ENCODE measurements at regions not wholly inside any gene's neighbourhood (a gene's known extent, or its start where the extent isn't known, plus 50 kb on each side); places are given as distances from the start of the nearest gene placed in this dataset.
A peak's percentile ranks its signal among the peaks of the same experiment; 100 is the strongest.

DNA sequence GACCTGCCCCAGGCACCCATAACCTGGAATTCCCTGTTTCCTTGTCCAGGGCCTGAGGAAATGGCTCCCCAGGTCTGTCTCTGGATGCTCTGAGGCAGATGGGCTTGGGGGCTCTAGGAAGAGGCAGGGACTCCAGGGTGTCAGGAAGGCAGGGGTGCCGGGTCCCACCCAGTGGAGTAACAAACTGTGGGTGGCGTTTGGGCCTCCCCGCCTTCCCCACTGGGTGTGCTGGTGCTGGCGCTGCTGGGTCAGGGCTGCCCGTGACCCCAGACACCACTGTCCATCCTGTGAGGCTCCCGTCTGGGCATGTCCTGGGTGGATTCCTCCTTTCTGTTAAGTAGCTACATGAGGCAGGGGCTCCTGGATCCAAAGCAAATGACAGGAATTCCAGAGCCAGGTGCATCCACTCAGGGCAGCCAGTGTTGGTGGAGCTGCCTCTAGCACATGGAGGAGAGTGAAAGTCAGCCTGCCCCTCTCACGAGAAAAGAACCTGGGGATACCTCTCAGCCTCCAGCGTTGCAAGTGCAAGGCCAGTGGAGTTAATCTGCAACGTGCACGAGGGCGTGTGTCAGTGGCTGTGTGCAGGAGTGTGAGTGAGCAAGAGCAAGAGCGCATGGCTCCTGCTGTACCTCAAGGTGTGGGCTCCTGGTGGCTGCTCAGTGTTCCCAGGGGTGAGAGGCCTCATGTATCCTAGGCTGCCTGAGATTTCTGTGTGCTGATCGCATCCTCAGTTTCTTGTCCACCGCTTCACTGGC lies 403.1 kb downstream of the TMEM121 start:
- no peak for TF ChIP-seq POLR2AphosphoS5 (IDR thresholded peaks at IDR 0.05)
- TF ChIP-seq EP300 (IDR thresholded peaks at IDR 0.05): no peak
- no peak for TF ChIP-seq POLR2A (IDR thresholded peaks at IDR 0.05)
- TF ChIP-seq, protein P1, sequence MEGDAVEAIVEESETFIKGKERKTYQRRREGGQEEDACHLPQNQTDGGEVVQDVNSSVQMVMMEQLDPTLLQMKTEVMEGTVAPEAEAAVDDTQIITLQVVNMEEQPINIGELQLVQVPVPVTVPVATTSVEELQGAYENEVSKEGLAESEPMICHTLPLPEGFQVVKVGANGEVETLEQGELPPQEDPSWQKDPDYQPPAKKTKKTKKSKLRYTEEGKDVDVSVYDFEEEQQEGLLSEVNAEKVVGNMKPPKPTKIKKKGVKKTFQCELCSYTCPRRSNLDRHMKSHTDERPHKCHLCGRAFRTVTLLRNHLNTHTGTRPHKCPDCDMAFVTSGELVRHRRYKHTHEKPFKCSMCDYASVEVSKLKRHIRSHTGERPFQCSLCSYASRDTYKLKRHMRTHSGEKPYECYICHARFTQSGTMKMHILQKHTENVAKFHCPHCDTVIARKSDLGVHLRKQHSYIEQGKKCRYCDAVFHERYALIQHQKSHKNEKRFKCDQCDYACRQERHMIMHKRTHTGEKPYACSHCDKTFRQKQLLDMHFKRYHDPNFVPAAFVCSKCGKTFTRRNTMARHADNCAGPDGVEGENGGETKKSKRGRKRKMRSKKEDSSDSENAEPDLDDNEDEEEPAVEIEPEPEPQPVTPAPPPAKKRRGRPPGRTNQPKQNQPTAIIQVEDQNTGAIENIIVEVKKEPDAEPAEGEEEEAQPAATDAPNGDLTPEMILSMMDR (IDR thresholded peaks at IDR 0.05): no peak
- H3K27ac ChIP-seq: no peak overlapping the region
- no peaks in the 10 kb centered on the region for H3K36me3 ChIP-seq
- H3K27me3 ChIP-seq: peaks cover 6% of the 10 kb centered on the region
- H3K4me3 ChIP-seq: no peak overlapping the region
- peak in 1 of 2 donors; percentile 41 for DNase-seq (ENCODE audit: low spot score in 2 of 2)
- H3K9me3 ChIP-seq: no peaks in the 10 kb centered on the region
- WGBS: 91% methylated on average over 7 of the region's 14 CpGs
- no peaks in the 10 kb centered on the region for H3K4me1 ChIP-seq

DNA sequence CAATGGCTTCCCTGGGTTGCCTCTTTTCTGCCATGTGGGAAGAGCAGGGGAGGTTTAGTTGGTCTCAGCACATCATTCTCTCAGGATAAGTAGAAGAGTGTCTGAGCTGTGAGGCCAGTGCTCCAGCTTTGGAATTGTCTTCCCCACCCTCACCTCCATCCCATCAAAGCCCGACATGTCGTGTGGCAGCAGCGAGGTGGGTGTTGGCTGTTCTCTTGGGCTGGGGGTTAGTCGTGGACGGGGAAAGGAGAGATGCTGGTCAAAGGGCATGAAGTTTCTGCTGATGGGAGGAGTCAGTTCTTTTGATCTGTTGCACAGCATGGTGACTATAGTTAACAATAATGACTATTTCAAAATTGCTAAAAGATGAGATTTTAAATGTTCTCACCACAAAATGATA lies 404.2 kb downstream of the TMEM121 start:
- Histone ChIP-seq H3K36me3 (no peaks in the 10 kb centered on the region), H3K9me3 (no peaks in the 10 kb centered on the region), H3K27ac (no peak overlapping the region), H3K4me3 (no peak overlapping the region), H3K27me3 (peaks cover 9% of the 10 kb centered on the region), H3K4me1 (no peaks in the 10 kb centered on the region)
- 80% methylated on average over 5 of the region's 5 CpGs for WGBS
- DNase-seq (ENCODE audit: low spot score in 2 of 2): peak; percentile 21
- TF ChIP-seq POLR2AphosphoS5 (IDR thresholded peaks at IDR 0.05): no peak

DNA sequence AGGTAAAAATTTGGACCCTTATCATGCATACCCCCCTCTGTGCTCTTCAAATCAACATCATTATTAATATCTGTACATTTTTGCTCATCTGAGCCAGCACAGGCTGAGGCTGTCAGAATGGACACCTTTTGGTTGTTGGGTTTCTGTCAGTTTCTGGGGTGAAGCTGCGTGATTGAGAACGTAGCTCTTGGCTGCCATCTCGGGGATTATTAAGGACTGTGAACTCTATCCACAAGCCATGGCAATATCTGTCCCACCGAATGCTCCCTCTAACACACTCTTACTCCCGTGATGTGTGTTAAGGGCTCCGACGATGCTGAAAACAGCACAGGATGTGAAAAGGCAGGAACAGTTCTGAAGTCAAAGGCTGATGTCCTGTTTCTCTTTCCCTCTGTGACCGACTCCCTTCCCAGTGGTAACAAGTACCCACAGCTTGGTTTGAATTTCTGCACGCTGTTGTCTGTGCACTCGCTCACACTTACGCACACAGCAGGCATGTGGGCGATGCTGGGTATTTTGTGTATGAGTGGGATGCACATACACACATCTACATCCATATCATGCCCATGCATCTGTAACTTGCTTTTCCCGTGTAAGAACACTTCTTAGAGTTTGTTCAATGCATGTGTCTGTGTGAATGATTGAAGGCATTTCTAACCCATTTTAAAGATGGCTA lies 405.6 kb downstream of the TMEM121 start:
- DNase-seq (ENCODE audit: low spot score in 2 of 2): peak in 1 of 2 donors; percentile 28
- whole genome bisulfite sequencing: 81% methylated on average over 13 of the region's 13 CpGs
- H3K9me3 ChIP-seq: peaks cover 5% of the 10 kb centered on the region
- H3K4me3 ChIP-seq: no peak overlapping the region
- TF ChIP-seq POLR2A (IDR thresholded peaks at IDR 0.05) (no peak), POLR2AphosphoS5 (IDR thresholded peaks at IDR 0.05) (no peak), EP300 (IDR thresholded peaks at IDR 0.05) (no peak)
- TF ChIP-seq, protein P1 (IDR thresholded peaks at IDR 0.05): no peak
- no peaks in the 10 kb centered on the region for H3K4me1 ChIP-seq
- peaks cover 9% of the 10 kb centered on the region for H3K27me3 ChIP-seq
- no peaks in the 10 kb centered on the region for H3K36me3 ChIP-seq
- H3K27ac ChIP-seq: no peak overlapping the region

DNA sequence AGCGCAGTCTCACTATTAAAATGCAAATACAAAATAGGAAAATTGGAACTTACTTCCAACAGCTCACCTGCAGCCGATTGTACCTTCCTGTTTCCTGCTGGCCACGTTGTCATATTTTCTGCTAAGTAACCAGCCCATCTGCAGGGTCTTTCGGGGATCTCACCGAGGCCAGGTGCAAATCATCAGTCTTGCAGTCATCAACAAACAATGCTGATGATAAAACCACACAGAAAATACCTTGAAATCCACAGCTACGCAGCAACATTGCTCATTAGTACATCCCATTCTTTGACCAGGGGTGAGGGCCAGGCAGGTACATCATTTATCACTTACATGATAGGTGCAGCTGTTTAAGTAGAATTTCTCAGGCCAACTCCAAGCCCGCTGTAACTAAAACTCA lies 406.9 kb downstream of the TMEM121 start:
- Histone ChIP-seq H3K4me3 (no peak overlapping the region), H3K4me1 (no peaks in the 10 kb centered on the region), H3K27ac (no peak overlapping the region), H3K27me3 (peaks cover 9% of the 10 kb centered on the region), H3K9me3 (peaks cover 18% of the 10 kb centered on the region), H3K36me3 (no peaks in the 10 kb centered on the region)
- TF ChIP-seq EP300 (IDR thresholded peaks at IDR 0.05): no peak
- TF ChIP-seq, protein P1 (IDR thresholded peaks at IDR 0.05): no peak
- TF ChIP-seq POLR2AphosphoS5 (IDR thresholded peaks at IDR 0.05): no peak
- TF ChIP-seq POLR2A (IDR thresholded peaks at IDR 0.05): no peak
- 80% methylated on average over 7 of the region's 7 CpGs for WGBS
- peak; percentile 16 to 35 for DNase-seq (ENCODE audit: low spot score in 2 of 2)

DNA sequence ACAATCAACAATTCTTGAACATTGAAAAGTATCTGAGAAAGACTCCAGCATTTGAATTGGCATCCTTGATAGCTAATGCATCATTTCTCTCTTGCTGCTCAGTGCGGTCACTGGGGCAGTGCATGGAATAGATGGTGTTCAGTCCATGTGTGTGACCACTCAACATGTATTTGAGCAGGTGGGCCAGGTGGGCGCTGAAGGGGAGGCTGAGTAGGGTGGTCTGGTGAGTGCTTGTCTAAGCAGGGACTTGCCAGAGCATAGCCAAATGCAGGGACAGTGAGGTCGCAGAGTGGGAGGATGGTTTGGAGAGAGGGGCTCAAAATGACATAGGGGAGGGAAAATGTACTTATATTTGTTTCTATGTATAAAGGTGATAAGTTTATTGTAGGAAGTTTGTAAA lies 409.0 kb downstream of the TMEM121 start:
- Histone ChIP-seq H3K27ac (no peak overlapping the region), H3K27me3 (peaks cover 9% of the 10 kb centered on the region), H3K9me3 (peaks cover 24% of the 10 kb centered on the region), H3K36me3 (no peaks in the 10 kb centered on the region), H3K4me1 (no peaks in the 10 kb centered on the region), H3K4me3 (no peak overlapping the region)
- peak in 1 of 2 donors; percentile 49 for DNase-seq (ENCODE audit: low spot score in 2 of 2)
- no peak for TF ChIP-seq POLR2AphosphoS5 (IDR thresholded peaks at IDR 0.05)
- TF ChIP-seq POLR2A (IDR thresholded peaks at IDR 0.05): no peak
- no peak for TF ChIP-seq EP300 (IDR thresholded peaks at IDR 0.05)
- TF ChIP-seq, protein P1 (IDR thresholded peaks at IDR 0.05): no peak
- 77% methylated on average over 3 of the region's 3 CpGs for WGBS
